Lower leg skin (tissue), 4 donors: ENCODE measurements at regions not wholly inside any gene's neighbourhood (a gene's known extent, or its start where the extent isn't known, plus 50 kb on each side); places are given as distances from the start of the nearest gene placed in this dataset.

Experiments
- DNase-seq, 2 donors: peaks; one replicate each; pipeline ENCODE4 v3.0.0-alpha.2; 2019; ENCODE audit warnings: low spot score in 2 of 2
- H3K4me3 ChIP-seq: fragments of 200-600 bp; sonication (generic); 2 replicates; pipeline ENCODE4 v1.5.1; 2017; ENCODE audit warnings: mild to moderate bottlenecking, low read depth; ENCODE audit not compliant: poor library complexity, severe bottlenecking
- POLR2A ChIP-seq, 2 donors: fragments of 450-650 bp; IDR thresholded peaks; one replicate each; pipeline ENCODE4 v1.6.1; 2016 to 2017; ENCODE audit warnings: antibody characterized with exemption in 2 of 2, mild to moderate bottlenecking in 1 of 2, moderate library complexity in 1 of 2
- WGBS, 2 donors: methylation state at CpG; one replicate each; pipeline ENCODE4 v1.1.5; 2018; 5-methylcytosine and 5-hydroxymethylcytosine counted together
- intact Hi-C: fragments of 100-400 bp; cut with DNase I; formaldehyde crosslinking; loops from one replicate; pipeline ENCODE4 v1.15.0; 2023; ENCODE audit warnings: low total_unique reads
- TF ChIP-seq, protein P1 (sequence below), 3 donors: fragments of 450-650 bp; IDR thresholded peaks; one replicate each; pipeline ENCODE4 v1.5.1; 2016; ENCODE audit warnings: antibody characterized with exemption in 3 of 3, mild to moderate bottlenecking in 3 of 3, moderate library complexity in 2 of 3

DNA sequence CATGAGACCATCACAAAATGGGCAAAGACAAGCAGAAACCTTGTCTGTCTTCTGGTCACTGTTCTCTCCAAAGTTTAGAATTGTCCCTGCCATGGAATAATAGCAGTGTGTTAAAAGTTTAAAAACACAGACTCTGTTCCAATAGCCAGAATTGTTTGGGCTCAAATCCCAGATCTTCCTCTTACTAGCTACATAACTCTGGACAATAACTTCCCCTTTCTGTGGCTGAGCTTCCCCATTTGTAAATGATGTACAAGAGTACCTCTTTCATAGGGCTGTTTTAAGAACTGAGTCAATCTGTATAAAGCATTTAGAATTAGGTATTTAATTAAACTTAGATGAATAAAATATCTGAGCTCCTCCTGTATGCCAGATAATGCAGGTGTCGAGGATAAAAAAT is 623.0 kb downstream of the NTRK3 start:
- no peak overlapping the region for H3K4me3 ChIP-seq
- 79 to 89% methylated on average over 1 of the region's 1 CpG for WGBS, 2 donors
- intact Hi-C loops = no loop called here
- no peak for DNase-seq
- TF ChIP-seq, protein P1, sequence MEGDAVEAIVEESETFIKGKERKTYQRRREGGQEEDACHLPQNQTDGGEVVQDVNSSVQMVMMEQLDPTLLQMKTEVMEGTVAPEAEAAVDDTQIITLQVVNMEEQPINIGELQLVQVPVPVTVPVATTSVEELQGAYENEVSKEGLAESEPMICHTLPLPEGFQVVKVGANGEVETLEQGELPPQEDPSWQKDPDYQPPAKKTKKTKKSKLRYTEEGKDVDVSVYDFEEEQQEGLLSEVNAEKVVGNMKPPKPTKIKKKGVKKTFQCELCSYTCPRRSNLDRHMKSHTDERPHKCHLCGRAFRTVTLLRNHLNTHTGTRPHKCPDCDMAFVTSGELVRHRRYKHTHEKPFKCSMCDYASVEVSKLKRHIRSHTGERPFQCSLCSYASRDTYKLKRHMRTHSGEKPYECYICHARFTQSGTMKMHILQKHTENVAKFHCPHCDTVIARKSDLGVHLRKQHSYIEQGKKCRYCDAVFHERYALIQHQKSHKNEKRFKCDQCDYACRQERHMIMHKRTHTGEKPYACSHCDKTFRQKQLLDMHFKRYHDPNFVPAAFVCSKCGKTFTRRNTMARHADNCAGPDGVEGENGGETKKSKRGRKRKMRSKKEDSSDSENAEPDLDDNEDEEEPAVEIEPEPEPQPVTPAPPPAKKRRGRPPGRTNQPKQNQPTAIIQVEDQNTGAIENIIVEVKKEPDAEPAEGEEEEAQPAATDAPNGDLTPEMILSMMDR (IDR thresholded peaks at IDR 0.05) = no peak
- no peak for TF ChIP-seq POLR2A (IDR thresholded peaks at IDR 0.05)

- TF ChIP-seq, protein P1 (IDR thresholded peaks at IDR 0.05) = no peak
- TF ChIP-seq POLR2A (IDR thresholded peaks at IDR 0.05) = no peak
- DNase-seq = no peak
- intact Hi-C loops = no loop called here
- no peak overlapping the region for H3K4me3 ChIP-seq
Measured at GRCh38 chr15:87632364-87632763, 624.2 kb downstream of the NTRK3 start.

- intact Hi-C loops = no loop called here
- 55 to 72% methylated on average over 2 of the region's 2 CpGs for WGBS, 2 donors
- TF ChIP-seq, protein P1 (IDR thresholded peaks at IDR 0.05) = no peak
- no peak for TF ChIP-seq POLR2A (IDR thresholded peaks at IDR 0.05)
Measured at GRCh38 chr15:87631775-87632174, 624.8 kb downstream of the NTRK3 start.

DNA sequence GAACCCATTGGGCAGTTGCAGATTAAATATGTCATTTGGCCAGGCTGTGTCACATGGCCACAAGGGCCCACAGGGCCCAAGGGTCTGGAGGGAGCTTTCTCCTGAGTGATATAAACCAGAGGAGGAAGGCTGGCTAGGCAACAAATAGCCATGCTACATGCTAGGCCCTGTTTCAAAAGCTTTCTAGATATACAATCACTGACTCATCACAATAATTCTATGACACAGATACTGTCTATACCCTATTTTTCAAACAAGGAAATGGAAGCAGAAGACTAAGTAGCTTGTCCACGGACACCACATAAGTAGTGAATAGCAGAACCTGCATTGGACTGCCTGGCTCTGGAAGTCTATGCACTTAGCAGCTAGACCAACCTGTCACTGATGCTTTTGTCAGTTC is 625.4 kb downstream of the NTRK3 start:
- intact Hi-C loops = no loop called here

More at GRCh38 chr15:87631775-87632174, 624.8 kb downstream of the NTRK3 start:
- H3K4me3 ChIP-seq = no peak overlapping the region
- DNase-seq = no peak

DNA sequence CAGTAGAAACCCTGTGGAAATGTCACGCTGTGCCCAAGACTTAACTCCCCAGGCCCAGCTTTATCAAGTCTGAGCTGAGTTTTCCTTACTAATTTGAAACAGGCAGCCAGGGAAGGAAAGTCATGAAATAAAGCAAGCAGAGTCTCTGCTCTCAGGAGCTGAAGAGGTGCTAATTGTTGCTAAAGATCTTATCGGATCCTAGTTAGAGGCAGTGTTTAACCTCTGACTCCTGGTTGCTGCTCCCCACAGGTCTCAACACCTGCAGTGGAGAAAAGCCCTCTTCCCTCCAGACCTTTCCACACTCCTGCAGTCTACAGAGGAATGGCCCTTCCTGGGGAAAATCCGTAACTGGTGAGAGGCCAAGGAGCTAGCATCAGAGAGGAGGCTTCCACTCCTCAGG is 628.2 kb downstream of the NTRK3 start:
- H3K4me3 ChIP-seq = no peak overlapping the region
- TF ChIP-seq, protein P1 (IDR thresholded peaks at IDR 0.05) = no peak
- TF ChIP-seq POLR2A (IDR thresholded peaks at IDR 0.05) = no peak
- intact Hi-C loops = no loop called here
- 52 to 59% methylated on average over 3 of the region's 3 CpGs for WGBS, 2 donors
- DNase-seq = no peak

More for the DNA sequence above, 625.4 kb downstream of the NTRK3 start:
- DNase-seq = no peak
- H3K4me3 ChIP-seq = no peak overlapping the region
- TF ChIP-seq, protein P1 (IDR thresholded peaks at IDR 0.05) = no peak
- TF ChIP-seq POLR2A (IDR thresholded peaks at IDR 0.05) = no peak
- WGBS, 2 donors = 83 to 84% methylated on average over 1 of the region's 1 CpG

DNA sequence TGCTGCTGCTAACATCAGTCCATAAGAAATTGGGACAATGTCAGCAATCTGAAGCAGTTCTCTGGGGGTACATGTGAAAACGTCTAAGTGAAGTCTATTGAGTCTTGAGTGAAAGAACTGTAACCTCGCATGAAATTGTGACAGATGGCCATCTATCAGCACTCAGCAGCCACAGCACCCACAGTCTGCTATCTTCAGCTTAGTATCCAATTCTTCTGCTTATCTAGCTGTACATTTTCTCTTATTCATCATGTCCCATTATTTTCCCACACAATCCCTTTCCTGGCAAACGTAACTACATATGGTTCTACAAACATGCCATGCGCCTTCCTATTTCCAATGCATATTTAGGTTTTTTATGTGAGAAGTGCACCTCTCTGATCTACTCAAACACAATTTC is 629.7 kb downstream of the NTRK3 start:
- no peak for DNase-seq
- 84 to 85% methylated on average over 4 of the region's 4 CpGs for WGBS, 2 donors
- TF ChIP-seq, protein P1 (IDR thresholded peaks at IDR 0.05) = no peak
- TF ChIP-seq POLR2A (IDR thresholded peaks at IDR 0.05) = no peak
- intact Hi-C loops = no loop called here
- no peak overlapping the region for H3K4me3 ChIP-seq
